GM18508 (cell line): ENCODE measurements at regions not wholly inside any gene's neighbourhood (a gene's known extent, or its start where the extent isn't known, plus 50 kb on each side); places are given as distances from the start of the nearest gene placed in this dataset.
"Not testable (repeated sequence)": the region's sequence is repeated elsewhere in the genome, so short reads cannot be mapped to it uniquely, and the experiment has no call there.

Experiments
- ATAC-seq: cut with Tn5 transposase; IDR thresholded peaks from one replicate; pipeline ENCODE4 v1.9.1; 2021; ENCODE audit warnings: moderate number of reproducible peaks; ENCODE audit not compliant: insufficient read depth, unreplicated experiment

DNA sequence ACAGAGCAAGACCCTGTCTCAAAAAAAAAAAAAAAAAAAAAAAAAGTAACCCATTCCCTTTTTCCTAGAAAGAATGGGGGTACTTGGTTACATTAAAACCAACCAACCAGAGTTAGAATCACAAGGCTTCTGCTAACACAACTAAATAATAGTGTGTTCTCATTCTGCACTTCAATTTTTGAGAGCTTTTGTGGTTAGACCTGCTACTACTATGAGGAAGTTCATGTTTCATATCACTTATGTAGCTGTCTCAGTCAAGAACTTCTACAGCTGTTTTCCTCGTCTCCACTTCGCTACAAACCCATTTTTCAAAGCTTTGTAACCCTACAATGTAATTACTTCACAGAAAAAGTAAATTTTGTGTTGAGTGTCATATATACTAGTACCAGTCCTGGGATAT lies 58.3 kb downstream of the PDHA2 start:
- ATAC-seq, result no peak

DNA sequence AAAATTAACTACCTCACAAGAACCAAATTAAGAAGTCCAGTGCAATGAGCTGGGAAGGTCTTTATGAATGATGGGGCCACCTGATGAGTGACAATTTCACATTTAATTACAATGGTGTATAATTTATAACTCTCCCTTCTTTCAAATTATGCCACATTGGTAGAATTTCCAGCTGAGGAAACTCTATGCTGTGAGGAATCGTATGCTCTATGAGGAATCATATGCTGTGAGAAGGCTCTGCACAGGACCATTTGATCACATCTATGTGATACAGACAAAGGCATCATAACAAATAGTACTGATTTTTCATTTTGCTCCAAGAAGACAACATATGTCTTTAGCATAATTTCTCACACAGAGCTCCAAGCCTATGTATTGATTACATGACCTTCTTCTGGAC lies 69.3 kb downstream of the PDHA2 start:
- ATAC-seq, result no peak

DNA sequence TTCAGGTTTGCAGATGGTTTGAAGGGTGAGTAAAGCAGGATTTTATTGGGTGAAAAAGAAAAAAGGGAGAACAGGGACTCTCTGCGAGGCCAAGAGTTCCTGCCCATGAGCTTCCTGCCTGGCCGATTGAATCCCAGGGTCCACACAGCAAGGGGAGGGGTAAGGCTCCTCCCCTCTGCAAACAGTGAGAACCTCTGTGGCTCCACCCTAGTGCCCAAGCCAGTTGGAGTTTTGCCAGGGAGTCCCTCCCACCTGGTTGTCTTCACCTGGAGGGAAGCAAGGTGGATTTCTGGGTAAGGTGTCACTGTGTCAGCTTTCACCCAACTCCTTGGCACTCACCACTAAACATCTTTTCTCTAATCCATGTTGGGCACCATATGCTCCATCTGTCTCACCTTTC lies 70.9 kb downstream of the PDHA2 start:
- no peak for ATAC-seq

DNA sequence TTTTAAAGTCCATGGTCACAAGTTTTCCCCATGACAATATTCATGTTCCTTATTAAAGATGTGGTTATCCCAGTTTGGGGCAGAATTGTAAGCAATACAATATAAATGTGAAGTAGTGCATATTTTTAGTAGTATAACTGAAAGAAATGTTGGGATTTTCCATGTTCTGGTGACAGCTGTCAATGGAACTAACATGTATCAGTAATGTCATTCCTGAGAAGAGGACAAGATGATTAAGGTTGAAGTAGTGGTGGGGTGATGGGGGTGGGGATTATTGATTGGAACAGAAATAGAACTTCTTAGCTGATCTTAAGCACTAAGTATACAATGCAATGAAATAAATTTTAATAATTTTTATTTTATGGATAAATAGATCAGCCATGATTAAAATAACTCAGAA lies 81.6 kb downstream of the PDHA2 start:
- ATAC-seq, result no peak

DNA sequence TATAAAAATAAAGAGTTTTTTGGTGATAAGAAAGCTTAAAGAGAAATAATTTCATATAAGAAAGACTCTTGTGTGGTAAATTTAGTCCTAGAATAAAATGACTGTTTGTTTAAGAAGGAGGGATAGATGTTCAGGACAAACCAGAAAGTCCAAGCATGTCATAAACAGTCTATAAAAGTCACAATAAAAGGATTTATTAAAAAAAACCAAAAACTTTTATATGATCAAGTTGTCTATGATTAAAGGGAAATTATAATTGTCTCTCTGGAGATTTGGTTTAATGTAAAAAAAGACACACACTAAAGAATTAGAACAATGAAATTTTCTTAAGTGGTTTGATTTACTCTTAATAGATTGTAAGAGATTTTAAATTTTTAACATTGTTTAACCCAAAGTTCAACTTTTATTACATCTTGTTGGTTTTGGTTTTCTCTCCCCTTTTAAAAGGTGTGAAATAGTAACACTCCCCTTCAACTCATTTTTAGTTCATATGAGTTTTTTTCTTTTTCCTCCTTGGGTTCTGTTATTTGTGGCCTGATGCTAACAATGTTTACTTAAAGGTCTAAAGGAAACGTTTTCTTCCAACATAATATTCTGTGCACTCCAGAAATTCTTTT lies 89.7 kb downstream of the PDHA2 start:
- ATAC-seq, result no peak

DNA sequence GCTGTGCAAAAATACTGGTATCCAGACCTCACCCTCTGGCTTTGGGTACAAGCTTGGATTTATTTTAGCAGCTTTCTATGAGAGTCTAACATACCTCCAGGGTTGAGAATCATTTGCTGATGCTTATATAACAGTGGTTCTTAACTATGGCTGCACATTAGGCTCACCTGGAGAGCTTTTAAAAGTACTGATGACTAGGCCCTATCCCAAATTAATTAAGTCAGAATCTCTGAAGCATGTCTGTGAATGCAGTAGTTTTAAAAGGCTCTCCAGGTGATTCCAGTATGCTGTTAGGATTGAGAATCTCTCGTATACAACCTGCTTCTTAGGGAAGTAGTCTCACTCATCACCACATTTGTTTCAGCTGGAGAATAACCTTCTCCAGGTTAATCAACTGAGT lies 99.2 kb downstream of the PDHA2 start:
- ATAC-seq, result no peak

DNA sequence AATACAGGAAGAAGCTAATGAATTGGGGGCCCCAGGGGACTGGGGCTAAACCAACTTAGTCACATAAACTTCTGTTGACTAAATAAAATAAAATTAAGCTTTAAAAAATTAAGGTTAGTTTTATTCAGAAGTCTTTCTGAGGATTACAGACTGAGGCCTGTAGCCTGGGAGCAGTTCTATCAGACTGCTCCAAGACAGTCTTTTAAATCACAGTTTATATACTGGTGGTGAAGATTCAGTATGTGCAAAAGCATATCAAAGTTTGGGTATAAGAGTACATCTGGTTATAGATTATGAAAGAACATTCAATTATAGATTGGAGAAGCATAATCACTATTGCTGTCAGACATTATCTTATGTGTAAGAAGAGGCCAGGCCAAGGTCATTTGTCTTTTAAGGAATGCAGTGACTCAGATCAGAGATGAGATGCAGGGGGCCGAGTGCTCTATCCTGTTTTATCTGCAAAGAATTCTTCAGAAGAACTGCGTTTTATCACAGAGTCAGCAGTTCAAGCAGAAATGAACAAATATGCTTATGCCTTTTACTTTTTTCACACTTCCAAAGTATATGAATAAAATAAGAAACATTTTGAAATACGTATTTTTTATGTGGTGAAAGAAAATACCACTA lies 109.4 kb downstream of the PDHA2 start:
- ATAC-seq, result no peak

DNA sequence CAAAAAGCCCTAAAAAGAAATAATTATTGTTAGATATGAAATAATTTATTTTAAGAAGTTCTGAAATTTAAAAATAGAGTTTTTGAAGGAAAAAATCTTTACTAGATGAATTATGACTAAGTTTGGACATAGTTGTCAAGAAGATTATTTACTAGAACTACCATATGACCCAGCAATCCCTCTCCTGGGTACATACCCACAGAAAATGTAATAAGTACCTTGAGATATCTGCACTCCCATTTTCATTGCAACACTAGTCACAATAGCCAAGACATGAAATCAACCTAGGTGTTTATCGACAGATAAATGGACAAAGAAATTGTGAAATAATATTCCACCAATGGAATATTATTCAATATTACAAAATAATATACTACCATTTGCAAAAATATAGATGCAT lies 109.9 kb downstream of the PDHA2 start:
- ATAC-seq, result no peak

DNA sequence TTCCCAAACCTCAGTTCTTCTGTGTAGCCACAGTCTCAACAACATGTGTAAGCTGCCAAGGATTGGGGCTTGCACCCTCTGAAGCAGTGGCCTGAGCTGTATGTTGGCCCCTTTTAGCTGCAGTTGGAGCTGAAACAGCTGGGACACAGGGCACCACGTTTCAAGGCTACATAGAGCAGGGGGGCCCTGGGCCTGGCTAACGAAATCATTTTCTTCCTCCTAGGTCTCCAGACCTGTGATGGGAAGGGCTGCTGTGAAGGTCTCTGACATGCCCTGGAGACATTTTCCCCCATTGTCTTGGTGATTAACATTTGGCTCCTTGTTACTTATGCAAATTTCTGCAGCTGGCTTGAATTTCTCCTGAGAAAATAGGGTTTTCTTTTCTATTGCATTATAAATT lies 112.6 kb downstream of the PDHA2 start:
- ATAC-seq, result not testable (repeated sequence)

DNA sequence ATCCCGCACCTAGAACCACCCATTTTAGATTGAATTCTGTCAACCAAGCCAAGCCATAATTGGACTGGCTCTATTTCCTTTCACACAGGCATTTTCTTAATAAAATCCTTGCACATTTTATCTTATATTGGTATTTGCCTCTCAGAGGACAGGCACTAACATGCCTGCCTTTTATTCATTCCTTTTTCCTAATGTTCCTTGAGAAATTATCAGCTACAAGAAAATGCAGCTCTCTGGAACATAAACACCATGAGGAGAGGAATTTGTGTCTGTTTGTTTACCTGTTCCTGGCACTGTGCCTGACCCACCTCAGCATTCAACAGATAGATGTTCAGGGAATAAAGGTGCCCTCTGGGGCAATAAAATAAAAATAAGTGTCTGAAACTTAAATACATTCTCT lies 116.2 kb downstream of the PDHA2 start:
- ATAC-seq, result no peak

DNA sequence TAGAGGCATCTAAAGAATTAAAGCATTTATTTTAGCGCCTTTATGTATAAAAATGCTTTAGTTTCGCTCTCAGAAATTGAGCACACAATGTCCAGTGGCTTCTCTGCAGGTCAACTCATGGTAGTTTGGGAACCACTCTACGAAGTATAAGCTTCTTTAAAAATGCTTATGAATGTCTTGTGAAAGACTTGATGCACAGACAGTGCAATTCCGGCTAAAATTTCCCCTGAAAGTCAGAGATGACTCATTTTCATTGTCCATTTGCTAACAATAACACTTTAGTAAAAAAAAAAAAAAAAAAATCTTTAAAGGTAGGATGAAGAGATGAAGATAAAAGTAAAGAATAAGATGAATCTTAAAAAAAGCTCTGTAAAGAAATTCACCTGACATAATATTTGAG lies 117.2 kb downstream of the PDHA2 start:
- ATAC-seq, result no peak

DNA sequence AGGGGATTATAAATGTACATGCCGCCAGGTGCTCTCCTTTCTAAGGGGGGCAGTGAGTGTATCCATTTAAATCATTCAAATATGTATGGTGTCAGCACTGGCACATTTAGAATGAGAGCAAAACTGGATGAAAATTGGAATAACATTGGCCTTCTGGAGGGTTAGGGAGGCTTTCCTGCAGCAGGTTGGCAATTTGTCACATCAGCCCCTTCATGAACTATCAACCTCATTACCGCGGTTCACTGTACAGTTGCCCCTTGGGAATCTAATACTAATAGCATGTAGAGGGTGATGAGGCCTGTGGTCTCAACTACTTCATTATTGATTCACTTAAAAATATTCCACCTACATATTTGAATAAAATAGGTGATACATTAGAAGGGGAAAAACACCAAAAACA lies 117.9 kb downstream of the PDHA2 start:
- no peak for ATAC-seq

DNA sequence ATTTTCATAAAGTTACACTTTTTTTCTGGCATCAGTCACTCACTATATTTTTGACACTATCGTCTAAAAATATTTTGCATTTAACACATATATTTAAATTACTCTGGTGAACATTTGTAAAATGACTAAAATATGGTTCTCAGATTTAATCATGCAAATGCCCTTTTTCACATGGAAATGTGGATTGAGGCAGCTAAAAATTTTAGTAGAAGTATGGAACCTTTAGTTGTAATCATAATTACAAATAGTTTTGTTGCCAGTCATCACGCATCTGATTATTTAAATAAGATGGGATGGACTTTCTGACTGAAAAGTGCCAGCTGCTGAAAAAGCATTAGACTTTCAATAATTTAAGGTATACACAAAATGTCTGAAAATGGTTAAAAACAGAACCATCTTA lies 119.3 kb downstream of the PDHA2 start:
- no peak for ATAC-seq

DNA sequence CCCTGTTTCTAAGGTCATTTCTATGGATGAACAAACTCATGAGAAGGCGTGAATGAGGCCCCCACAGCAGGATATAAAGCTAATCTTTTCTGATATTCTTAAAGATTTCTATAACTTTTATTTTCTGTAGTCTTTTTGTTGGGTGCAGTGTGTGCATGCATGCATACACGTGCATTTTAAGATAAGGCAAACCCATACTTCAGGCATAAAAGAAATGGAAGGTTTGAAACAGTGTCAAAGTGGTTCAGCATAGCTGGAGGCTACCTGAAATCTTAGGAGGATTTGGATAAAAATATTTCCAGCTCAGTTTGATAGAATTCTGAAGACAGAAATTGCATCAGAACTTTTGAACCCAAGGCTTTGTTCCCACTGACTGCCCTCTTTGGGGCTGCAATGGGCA lies 119.7 kb downstream of the PDHA2 start:
- no peak for ATAC-seq

DNA sequence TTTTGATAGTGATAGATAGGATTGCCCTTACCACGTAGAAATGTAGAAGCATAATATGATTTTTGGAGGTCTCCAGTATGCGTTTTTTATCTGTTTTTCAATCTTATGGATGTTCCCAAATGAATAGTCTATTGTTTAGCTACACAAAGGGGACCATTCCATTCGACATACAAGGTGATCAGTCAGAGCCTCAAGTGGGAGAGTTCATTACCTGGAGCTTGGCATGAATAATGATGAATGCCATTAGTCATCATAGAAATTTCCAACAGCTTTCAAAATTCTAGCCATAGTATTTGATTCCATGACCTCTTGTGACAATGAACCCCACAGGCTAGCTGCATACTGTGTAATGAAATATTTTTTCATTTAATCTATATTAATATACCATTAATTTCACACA lies 123.6 kb downstream of the PDHA2 start:
- ATAC-seq, result no peak

DNA sequence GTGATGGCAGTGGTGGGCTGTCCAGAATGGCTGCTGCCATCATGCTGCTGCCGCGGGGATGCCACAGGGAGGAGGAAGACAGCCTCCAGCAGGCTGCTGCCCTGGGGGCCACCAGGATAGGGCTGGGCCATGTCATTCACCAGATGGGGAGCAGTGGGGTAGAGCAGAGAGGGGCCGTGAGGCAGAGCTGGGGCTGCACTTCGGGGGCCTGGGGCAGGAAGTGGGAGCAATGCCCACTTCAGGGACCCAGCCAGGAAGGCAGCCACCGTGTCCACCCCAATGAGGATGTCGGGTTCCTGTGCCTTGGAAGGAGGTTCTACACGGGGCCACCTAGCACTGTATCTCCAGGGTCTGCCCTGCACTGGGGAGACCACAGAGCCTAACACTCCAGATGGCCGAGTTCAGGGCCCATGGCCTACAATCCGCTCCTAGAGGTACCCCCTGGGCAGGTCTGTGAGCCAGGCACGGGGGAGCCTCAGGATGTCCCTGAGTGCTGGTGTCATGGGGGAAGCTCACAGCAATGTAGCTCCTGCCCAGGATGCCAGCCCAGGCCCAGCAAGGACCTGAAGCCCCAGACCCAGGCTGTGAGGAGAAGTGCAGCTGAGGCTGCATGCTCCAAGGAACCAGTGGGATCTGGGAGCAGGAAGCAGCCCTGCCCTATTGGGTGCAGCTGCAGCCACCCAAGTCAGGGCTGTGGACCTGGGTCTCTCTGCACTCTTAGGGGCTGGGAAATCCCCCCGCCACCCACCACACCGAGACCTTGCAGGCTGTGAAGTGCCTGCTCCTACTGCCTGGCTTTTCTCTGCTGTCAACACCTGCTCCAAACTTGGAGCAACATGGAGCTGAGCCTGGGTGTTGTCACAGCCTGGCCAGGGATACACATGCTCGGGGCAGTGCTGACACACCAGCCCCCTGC lies 140.3 kb downstream of the PDHA2 start:
- no peak for ATAC-seq

DNA sequence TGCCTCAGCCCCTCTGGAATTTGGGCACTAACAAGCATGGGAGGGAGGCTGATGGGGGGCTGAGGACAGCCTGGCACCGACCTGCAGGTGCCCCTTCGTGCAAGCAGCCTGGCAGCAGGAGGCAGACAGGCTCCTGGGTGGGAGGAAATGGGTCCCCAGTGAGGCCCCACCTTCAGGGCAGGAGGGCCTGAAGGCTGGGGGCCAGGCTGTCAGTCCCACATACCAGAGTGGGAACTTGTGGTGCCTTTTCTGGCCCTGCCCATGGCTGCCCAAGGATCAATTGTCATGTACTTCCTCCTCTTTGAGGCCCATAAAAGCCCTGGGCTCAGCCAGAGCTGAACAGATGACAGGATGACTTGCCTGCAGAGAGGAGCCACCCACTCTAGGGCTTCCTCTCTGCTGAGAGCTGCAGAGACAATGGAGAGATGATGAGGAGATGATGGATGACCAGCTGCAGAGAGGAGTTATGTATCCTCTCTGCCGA lies 141.0 kb downstream of the PDHA2 start:
- no peak for ATAC-seq

DNA sequence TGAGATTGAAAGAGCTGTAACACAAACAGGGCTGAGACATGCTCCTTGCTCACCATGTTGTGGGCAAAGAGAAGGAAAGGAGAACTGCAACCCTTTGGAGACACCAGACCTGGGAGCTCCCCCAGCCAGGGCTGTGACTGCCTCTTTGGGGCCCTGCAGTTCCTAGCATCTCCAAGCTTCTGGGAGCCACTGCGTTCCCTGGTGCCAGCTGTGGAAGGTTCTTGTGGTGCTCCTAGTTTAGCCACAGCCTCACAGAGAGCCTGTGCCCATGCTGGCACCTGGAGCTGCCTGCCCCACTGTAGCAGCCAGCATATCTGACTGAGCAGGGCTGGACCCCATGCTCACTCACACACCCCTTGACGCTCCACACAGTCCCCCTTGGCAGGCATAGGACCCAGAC lies 141.7 kb downstream of the PDHA2 start:
- ATAC-seq, result no peak

DNA sequence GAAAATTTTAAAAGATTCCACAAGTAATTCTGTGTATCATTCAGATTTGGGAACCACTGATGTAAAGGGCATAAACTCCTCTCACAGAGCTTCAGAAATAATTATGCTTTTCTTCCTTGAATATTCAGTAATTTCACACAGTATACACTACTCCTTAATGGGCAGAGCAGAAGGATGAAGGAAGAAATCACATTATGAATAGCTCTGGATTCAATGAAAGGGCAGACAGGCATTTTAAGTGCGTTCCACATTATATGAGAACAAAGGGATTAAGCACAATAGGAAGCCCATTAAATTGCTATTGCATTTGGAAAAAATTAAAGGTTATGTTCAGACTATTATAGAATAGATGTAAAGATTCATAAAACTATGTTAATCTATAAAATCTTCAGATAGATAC lies 142.6 kb downstream of the PDHA2 start:
- ATAC-seq, result no peak

DNA sequence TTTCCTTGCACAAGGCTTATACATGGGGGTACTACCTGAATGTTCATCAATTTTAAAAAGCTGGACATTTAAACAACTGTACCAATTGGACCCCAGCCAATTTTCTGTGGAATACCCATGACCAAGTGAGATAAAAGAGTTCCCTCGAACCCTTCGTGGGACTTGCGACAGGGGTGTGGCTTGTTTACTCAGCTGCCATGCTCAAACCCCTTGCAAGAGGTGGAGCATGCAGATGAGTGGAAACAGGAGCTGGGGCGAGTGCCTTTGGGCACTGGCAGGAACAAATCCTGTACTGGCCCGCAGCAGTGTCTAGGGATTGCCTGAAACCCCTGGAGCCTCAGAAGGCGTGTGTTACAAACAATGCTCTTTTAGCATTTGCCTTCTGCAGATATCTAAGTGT lies 144.2 kb downstream of the PDHA2 start:
- no peak for ATAC-seq

DNA sequence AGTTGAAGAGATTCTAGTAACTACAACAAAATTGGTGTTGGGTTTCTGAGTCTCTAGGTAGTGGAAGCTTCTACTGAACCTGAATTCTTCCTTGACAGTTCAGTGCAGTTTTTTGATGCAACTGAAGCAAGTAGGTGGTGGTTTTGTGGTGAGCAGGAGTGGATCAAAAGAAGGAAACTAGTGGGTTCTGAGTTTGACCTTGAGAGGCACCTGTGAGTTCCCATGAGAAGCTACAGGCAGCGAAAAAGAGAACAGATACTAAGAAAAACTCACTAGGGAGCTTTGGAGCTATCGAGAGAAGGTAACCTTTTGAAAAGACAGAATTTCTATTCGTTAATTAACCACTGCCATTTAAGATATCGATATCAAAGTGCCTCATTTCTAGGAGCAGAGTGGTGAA lies 145.2 kb downstream of the PDHA2 start:
- no peak for ATAC-seq
